AG20443 (cell line): ENCODE measurements at regions not wholly inside any gene's neighbourhood (a gene's known extent, or its start where the extent isn't known, plus 50 kb on each side); places are given as distances from the start of the nearest gene placed in this dataset.

Experiments
- DNase-seq: peaks from one replicate; pipeline ENCODE4 v3.0.0; 2012; ENCODE audit warnings: low spot score, mixed read lengths

- no peak for DNase-seq
Observed at GRCh38 chr6:92047152-92047850, 1372.1 kb downstream of the EPHA7 start.

GRCh38 chr6:92044312-92044711, 1375.0 kb downstream of the EPHA7 start:
- no peak for DNase-seq

- no peak for DNase-seq
Observed at GRCh38 chr6:92043777-92044176, 1375.6 kb downstream of the EPHA7 start.

DNA sequence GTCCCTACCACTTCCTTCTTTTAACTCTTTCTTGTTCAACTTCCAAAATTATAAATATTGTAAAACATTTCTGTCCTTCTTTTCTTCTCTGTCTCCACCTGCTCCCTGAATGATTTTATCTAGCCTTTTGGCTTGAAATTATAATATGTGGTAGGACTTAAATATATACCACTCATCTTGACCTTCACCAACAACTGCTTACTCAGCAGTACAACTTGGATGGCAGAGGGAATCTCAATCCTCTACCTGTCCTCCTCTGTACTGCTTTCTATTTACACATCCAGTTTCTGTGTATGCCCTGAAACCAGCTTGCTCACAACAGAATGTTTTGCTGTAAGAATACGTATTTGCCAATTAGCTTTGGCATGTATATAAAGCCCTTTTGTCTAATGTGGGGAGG, 1392.5 kb downstream of the EPHA7 start:
- no peak for DNase-seq

DNA sequence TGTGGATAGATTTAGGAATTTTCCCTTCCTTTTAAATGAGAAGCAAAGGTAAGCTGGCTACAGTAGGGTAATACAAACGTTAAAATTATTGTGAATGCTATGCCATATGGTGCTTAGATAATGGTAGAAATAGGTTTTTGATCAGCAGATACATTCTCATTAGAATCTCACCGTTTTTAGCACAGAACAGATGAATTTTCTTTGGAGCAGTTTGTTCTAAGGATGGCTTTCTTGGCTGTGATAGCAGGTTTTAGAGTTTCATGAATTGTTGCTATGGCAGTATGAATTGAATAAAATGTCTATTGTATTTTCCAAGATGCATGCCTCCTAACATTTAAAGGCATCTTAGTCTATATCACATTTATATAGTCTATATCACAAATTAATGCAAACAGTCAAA, 1394.5 kb downstream of the EPHA7 start:
- DNase-seq, result no peak

- DNase-seq, result no peak
Observed at GRCh38 chr6:92024110-92024509, 1395.2 kb downstream of the EPHA7 start.

GRCh38 chr6:92023410-92023966, 1395.9 kb downstream of the EPHA7 start:
- DNase-seq, result no peak

DNA sequence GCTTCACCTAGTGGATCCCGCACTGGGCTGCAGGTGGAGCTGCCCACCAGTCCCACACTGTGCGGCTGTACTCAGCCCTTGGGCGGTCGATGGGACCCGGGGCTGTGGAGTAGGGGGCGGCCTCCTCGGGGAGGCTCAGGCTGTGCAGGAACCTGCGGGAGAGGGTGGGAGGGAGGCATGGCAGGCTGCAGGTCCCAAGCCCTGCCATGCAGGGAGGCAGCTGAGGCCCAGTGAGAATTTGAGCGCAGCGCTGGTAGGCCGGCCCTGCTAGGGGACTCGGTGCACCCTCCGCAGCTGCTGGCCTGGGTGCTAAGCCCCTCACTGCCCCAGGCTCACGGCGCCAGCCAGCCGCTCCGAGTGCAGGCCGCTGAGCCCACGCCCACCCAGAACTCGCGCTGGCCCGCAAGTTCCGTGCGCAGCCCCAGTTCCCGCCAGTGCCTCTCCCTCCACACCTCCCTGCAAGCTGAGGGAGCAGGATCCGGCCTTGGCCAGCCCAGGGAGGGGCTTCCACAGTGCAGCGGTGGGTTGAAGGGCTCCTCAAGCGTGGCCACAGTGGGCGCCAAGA, 1407.6 kb downstream of the EPHA7 start:
- no peak for DNase-seq

- DNase-seq, result no peak
Observed at GRCh38 chr6:92008757-92009502, 1410.4 kb downstream of the EPHA7 start.

DNA sequence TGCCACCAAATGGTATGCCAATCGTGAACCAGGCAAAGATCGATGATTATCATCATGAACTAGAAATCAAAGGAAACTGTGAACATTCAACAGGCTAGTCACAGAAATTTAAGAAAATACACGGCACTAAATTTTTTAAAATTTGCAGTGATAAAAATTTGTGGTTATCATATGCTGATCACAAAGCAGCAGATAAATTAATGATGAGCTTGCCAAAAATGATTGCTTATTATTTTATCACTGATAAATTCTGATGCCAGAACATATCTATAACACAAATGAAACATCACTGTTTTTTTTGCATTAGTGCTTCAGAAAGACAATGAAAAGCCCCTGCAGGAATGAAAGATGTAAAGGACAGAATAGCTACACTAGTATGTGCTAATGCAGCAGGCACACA, 1413.2 kb upstream of the MAP3K7 start:
- DNase-seq, result no peak

GRCh38 chr6:91994787-91995186, 1407.9 kb upstream of the MAP3K7 start:
- no peak for DNase-seq

DNA sequence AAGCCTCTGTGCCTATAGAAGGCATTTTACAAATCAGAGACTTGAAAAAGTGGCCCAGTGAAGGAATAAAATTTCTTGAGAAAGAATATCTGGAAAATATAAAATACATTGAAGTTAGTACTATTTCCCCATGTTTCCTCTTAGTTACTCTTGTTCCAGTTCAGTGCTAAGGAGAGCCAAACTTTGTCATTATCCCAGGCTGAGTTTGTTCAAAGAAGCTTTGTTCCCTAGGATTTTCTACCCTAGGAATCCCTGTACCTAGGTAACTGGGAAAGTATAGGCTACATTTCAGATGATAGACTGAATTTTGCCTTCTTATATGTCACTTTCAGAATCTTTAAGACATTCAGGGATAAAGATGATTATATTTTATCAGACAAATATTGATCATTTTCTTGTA, 1395.7 kb upstream of the MAP3K7 start:
- DNase-seq, result no peak

DNA sequence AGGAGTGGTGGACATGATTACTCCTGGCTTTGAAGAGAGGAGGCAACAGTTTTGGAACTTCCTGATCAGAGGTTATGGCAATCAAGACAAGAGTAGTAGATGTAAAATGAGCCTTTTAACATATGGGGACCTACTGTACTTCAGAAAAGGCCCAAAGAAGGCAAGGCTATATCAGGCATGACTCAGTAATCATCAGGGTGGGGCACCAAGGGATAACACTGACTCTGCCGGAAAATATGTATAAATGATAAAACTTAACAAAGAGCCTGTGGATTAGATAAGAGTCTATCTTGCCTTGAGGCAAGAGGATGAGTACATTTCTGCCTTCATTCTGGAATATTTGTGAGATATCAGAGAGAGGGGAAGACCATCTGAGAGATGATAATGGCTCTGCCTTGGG, 1389.9 kb upstream of the MAP3K7 start:
- no peak for DNase-seq

DNA sequence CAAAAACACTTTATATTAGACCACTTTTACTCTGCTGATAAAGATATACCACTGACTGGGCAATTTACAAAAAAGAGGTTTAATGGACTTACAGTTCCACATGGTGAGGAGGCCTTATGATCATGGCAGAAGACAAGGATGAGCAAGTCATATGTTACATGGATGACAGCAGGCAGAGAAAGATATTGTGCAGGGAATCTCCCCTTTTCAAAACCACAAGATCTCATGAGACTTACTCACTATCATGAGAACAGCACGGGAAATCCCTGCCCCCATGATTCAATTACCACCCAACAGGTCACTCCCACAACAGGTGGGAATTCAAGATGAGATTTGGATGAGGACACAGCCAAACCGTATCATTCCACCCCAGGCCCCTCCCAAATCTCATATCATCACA, 1383.8 kb upstream of the MAP3K7 start:
- DNase-seq, result no peak

- no peak for DNase-seq
Observed at GRCh38 chr6:91965872-91966271, 1379.0 kb upstream of the MAP3K7 start.

- no peak for DNase-seq
Observed at GRCh38 chr6:91961671-91962070, 1374.8 kb upstream of the MAP3K7 start.

DNA sequence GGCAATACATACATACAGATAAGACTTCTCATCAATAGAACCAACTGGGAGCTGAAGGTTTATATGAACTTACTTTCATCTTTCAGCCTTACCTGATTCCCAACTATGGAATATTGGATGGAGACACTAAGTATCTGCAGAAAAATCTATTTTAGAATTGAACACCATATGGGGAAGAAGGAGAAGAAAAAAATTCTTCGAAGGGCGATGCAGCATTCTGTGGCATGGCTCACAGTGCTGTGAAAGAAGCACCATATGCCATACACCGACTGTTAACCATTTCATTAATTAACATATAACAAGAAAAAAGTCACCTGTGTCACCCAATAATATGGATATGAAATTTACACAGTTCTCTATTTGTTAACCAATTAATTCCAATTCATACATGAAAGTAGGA, 1374.4 kb upstream of the MAP3K7 start:
- DNase-seq, result no peak

- no peak for DNase-seq
Observed at GRCh38 chr6:91941838-91942237, 1355.0 kb upstream of the MAP3K7 start.

DNA sequence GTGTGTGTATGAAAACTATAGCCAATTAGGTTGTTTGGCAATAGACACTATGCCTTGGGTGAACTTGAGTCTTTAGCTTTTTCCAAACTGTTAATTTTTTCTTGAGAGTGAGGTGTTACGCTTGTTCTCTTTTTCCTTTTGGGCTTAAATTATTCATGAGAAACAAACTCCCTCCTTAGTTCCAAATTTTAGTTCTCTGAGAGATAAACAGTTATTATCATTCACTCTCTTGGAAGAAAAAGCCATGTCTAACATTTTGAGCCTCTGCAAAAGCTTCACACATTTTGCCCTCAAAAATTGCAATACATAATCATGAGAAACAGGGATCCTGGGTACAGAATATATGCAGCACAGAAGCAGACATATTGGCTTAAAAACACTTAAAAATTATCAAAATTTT, 1353.9 kb upstream of the MAP3K7 start:
- no peak for DNase-seq

DNA sequence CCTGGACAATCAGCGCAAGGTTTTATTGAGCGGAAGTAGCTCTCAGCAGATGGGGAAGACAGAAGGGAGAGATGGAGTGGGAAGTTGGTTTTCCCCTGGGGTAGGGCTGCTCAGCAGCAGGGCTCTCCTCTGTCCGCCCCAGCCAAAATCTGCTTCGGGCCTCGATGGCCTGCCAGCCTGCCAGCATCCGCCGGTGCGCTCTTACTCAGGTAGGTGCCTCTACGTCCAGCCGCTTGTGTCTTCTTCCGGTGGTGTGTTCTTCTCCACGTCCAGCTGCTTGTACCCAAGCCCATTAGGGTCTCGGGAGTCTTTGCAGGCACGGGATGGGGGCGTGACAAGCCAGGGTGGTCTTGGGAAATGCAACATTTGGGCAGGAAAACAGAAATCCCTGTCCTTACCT, 1340.0 kb upstream of the MAP3K7 start:
- no peak for DNase-seq

GRCh38 chr6:91926361-91926760, 1339.5 kb upstream of the MAP3K7 start:
- no peak for DNase-seq

DNA sequence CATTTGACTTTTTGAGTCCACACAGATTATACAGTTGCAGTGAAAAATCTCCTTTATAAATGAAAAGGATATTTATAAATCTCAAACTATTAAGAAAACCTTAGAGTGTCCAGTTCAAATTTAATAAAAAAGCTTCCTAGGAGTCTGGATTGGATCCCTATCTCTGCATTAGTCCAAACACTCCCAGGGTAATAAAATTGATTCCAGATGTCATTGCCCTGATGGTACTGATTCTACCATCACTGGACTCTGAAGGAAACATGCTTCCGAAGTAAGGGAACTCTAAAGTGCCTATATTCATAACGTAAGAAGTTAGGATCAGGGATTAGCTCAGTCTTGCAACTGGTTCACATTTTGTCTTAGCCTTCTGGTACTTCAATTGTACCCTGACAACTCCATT, 1325.1 kb upstream of the MAP3K7 start:
- no peak for DNase-seq

GRCh38 chr6:91904586-91905164, 1317.8 kb upstream of the MAP3K7 start:
- DNase-seq, result no peak
